ENCODE measurements at regions not wholly inside any gene's neighbourhood (a gene's known extent, or its start where the extent isn't known, plus 50 kb on each side); places are given as distances from the start of the nearest gene placed in this dataset.

DNA sequence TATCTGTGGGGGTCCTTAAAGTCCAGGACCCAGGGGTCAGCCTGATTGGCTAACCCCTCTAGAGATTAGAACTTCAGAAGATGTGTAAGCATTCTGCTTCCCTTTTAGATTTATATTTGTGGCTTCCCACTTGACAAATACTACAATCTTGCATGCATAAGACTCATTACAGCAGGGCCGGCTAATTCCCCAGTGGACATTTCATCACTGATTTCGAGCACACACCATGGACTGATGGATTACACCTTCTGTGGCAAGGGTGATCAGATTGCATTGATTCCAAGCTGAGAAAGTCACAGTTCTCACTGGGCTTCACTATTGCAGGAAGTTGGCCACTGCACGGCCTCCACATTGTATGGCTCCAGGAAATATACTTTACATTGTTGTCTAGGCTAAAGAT lies 65.8 kb upstream of the DAPK1 start:
- WGBS, 2 donors, result 86 to 95% methylated on average over 3 of the region's 3 CpGs
- Histone ChIP-seq H3K27me3 (no peaks in the 10 kb centered on the region), H3K27ac (no peak overlapping the region), H3K4me1 (peaks cover 18 to 22% (median 19%) of the 10 kb centered on the region in 3 donors), H3K36me3 (no peaks in the 10 kb centered on the region), H3K9me3 (no peaks in the 10 kb centered on the region), H3K4me3 (no peak overlapping the region)
- no peak for TF ChIP-seq CTCF (IDR thresholded peaks at IDR 0.05)
- intact Hi-C loops (cut with DNase I), result loop anchor here in 1 of 3 donors (10.0 kb wide), 1 partner anchor 57 kb away; no protein-coding TSS in a partner anchor
- ATAC-seq (no peak), DNase-seq (no peak), FAIRE-seq (no peak)

DNA sequence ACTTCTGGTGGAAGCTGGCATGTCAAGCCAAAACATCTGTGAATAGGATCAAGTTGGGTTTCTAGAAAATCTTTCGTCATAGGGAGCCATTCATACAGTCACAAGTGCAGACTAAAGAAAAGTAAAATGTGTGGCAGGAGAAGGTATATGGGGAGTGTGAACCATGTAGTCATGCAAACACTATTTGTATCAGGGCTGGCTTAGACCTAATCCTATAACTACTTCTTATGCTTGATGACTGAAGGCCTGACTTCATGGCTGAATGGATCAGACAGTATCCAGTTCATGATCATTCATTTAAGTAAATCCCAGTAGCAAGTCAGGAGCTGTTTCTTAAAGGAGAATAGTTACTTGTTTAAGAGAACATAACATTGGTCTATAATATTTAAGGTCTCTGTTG lies 63.8 kb upstream of the DAPK1 start:
- Histone ChIP-seq H3K4me1 (peaks cover 4 to 8% (median 5%) of the 10 kb centered on the region in 3 donors), H3K4me3 (no peak overlapping the region), H3K36me3 (no peaks in the 10 kb centered on the region), H3K27ac (no peak overlapping the region), H3K27me3 (no peaks in the 10 kb centered on the region), H3K9me3 (no peaks in the 10 kb centered on the region)
- TF ChIP-seq CTCF (IDR thresholded peaks at IDR 0.05), result no peak
- WGBS, 2 donors, result 92 to 94% methylated on average over 1 of the region's 1 CpG
- FAIRE-seq (no peak), DNase-seq (no peak), ATAC-seq (no peak)
- intact Hi-C loops (cut with DNase I), result loop anchor here in 1 of 3 donors (10.0 kb wide), 1 partner anchor 59 kb away; no protein-coding TSS in a partner anchor

DNA sequence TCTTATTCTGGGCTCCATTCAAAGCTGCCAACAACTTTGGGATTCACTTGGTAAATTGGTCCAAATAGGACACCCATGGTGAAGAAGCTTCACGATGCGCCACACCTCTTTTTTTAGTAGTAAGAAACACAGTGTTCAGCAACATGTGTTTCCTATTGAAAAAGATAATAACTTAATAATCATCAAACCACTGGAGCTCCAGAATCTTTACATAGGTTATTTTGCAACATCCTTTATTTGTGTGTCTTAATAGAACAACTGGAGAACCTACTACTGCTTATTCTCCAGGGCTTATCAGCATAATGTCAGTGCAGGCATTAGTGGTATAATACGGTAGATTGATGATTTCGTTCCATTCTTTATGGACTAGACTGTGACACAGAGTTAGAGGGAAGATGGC lies 63.3 kb upstream of the DAPK1 start:
- 92 to 98% methylated on average over 4 of the region's 4 CpGs for WGBS, 2 donors
- intact Hi-C loops (cut with DNase I), result loop anchor here in 1 of 3 donors (10.0 kb wide), 1 partner anchor 60 kb away; no protein-coding TSS in a partner anchor
- H3K9me3 ChIP-seq, result no peaks in the 10 kb centered on the region
- no peak for TF ChIP-seq CTCF (IDR thresholded peaks at IDR 0.05)
- no peak for FAIRE-seq
- ATAC-seq, result no peak
- H3K4me3 ChIP-seq, result no peak overlapping the region
- no peaks in the 10 kb centered on the region for H3K36me3 ChIP-seq
- peaks cover 0 to 2% (median 0%) of the 10 kb centered on the region in 3 donors for H3K4me1 ChIP-seq
- no peaks in the 10 kb centered on the region for H3K27me3 ChIP-seq
- no peak overlapping the region for H3K27ac ChIP-seq
- no peak for DNase-seq

- intact Hi-C loops (cut with DNase I), result loop anchor here in 1 of 3 donors (10.0 kb wide), 1 partner anchor 61 kb away; no protein-coding TSS in a partner anchor
- ATAC-seq (no peak), DNase-seq (no peak), FAIRE-seq (no peak)
- TF ChIP-seq CTCF (IDR thresholded peaks at IDR 0.05), result no peak
- H3K27me3 ChIP-seq, result no peaks in the 10 kb centered on the region
- H3K9me3 ChIP-seq, result no peaks in the 10 kb centered on the region
- no peaks in the 10 kb centered on the region for H3K4me1 ChIP-seq
- H3K27ac ChIP-seq, result no peak overlapping the region
- H3K4me3 ChIP-seq, result no peak overlapping the region
- no peaks in the 10 kb centered on the region for H3K36me3 ChIP-seq
- WGBS, 2 donors, result 86 to 88% methylated on average over 6 of the region's 6 CpGs
Measured at GRCh38 chr9:87435189-87435880, 62.3 kb upstream of the DAPK1 start.

DNA sequence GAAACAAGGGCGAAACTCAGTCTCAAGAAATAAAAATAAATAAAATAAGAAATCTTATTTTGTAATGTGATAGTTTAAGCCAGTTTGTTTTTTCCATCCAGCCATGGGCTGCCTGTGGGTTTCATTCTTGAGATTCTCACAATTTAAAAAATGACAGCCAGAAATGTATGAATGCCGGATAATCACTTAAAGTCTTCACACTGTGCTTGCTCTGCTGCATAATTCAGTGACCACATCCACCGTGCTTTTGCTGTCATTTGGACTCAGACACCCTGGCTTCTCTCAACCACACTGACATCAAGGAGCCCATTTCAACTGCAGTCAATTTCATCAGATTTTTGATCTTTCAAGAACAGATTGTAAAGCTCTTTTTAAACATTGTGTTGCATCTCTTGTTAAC lies 61.0 kb upstream of the DAPK1 start:
- Histone ChIP-seq H3K4me3 (no peak overlapping the region), H3K36me3 (no peaks in the 10 kb centered on the region), H3K4me1 (no peaks in the 10 kb centered on the region), H3K27ac (no peak overlapping the region), H3K9me3 (no peaks in the 10 kb centered on the region), H3K27me3 (no peaks in the 10 kb centered on the region)
- DNase-seq (no peak), ATAC-seq (no peak), FAIRE-seq (no peak)
- intact Hi-C loops (cut with DNase I), result loop anchor here in 1 of 3 donors (10.0 kb wide), 1 partner anchor 62 kb away; no protein-coding TSS in a partner anchor
- TF ChIP-seq CTCF (IDR thresholded peaks at IDR 0.05), result no peak
- 90 to 92% methylated on average over 3 of the region's 3 CpGs for WGBS, 2 donors

All from pancreas (tissue), 10 donors.